Thymus (tissue), 11 donors: ENCODE measurements at regions not wholly inside any gene's neighbourhood (a gene's known extent, or its start where the extent isn't known, plus 50 kb on each side); places are given as distances from the start of the nearest gene placed in this dataset.
"Not testable (repeated sequence)": the region's sequence is repeated elsewhere in the genome, so short reads cannot be mapped to it uniquely, and the experiment has no call there.

ENCODE experiments used
- DNase-seq, 9 donors: peaks; one replicate each; pipeline ENCODE4 v3.0.0-alpha.2; 2013; ENCODE audit warnings: low spot score in 9 of 9, low read depth in 6 of 9, missing footprints in 1 of 9
- H3K27ac ChIP-seq, 2 donors: one replicate each; pipeline ENCODE4 v1.5.1; 2013; ENCODE audit warnings: control low read depth in 1 of 2, low read depth in 1 of 2, low read length in 1 of 2, mild to moderate bottlenecking in 1 of 2, moderate library complexity in 1 of 2
- H3K27me3 ChIP-seq, 2 donors: one replicate each; pipeline ENCODE4 v1.5.1; 2013; ENCODE audit warnings: low read length in 1 of 2; ENCODE audit not compliant: control insufficient read depth in 2 of 2, insufficient read depth in 1 of 2
- H3K36me3 ChIP-seq, 2 donors: one replicate each; pipeline ENCODE4 v1.5.1; 2013; ENCODE audit warnings: low read length in 1 of 2, mild to moderate bottlenecking in 1 of 2, moderate library complexity in 1 of 2; ENCODE audit not compliant: control insufficient read depth in 2 of 2, insufficient read depth in 2 of 2
- H3K4me1 ChIP-seq, 2 donors: one replicate each; pipeline ENCODE4 v1.5.1; 2013; ENCODE audit warnings: low read length in 2 of 2; ENCODE audit not compliant: control insufficient read depth in 2 of 2, insufficient read depth in 2 of 2
- H3K4me3 ChIP-seq, 2 donors: one replicate each; pipeline ENCODE4 v1.5.1; 2013; ENCODE audit warnings: low read length in 2 of 2, control low read depth in 1 of 2, mild to moderate bottlenecking in 1 of 2
- H3K9me3 ChIP-seq, 2 donors: one replicate each; pipeline ENCODE4 v1.5.1; 2013; ENCODE audit warnings: low read length in 1 of 2, mild to moderate bottlenecking in 1 of 2; ENCODE audit not compliant: control insufficient read depth in 2 of 2, insufficient read depth in 1 of 2
- WGBS: extraction: QIAGEN DNeasy Blood & Tissue Kit; methylation state at CpG from one replicate; pipeline ENCODE4 v1.1.7; 2013; 5-methylcytosine and 5-hydroxymethylcytosine counted together
- donor health status: healthy.

- not testable (repeated sequence) for H3K9me3 ChIP-seq, H3K27ac ChIP-seq, H3K36me3 ChIP-seq, H3K27me3 ChIP-seq, H3K4me1 ChIP-seq, H3K4me3 ChIP-seq, DNase-seq
Observed at GRCh38 chr1:121528958-121529357, 344.2 kb downstream of the SRGAP2C start.

- not testable (repeated sequence) for H3K36me3 ChIP-seq, H3K27ac ChIP-seq, H3K27me3 ChIP-seq, H3K4me3 ChIP-seq, DNase-seq, H3K9me3 ChIP-seq, H3K4me1 ChIP-seq
- 26% methylated on average over 2 of the region's 2 CpGs for WGBS
Observed at GRCh38 chr1:121530026-121530425, 345.3 kb downstream of the SRGAP2C start.

GRCh38 chr1:121531747-121532146 is 347.0 kb downstream of the SRGAP2C start:
- WGBS: 83% methylated on average over 5 of the region's 5 CpGs

GRCh38 chr1:121538148-121538547 is 353.4 kb downstream of the SRGAP2C start:
- 98% methylated on average over 13 of the region's 14 CpGs for WGBS
- not testable (repeated sequence) for DNase-seq, H3K9me3 ChIP-seq, H3K27me3 ChIP-seq, H3K4me3 ChIP-seq, H3K4me1 ChIP-seq, H3K27ac ChIP-seq, H3K36me3 ChIP-seq

More at GRCh38 chr1:121531747-121532146, 347.0 kb downstream of the SRGAP2C start:
- H3K9me3 ChIP-seq, H3K27me3 ChIP-seq, H3K4me3 ChIP-seq, DNase-seq, H3K36me3 ChIP-seq, H3K27ac ChIP-seq, H3K4me1 ChIP-seq: not testable (repeated sequence)

GRCh38 chr1:121538943-121539575 is 354.3 kb downstream of the SRGAP2C start:
- H3K36me3 ChIP-seq: no peaks in the 10 kb centered on the region
- H3K4me1 ChIP-seq: no peaks in the 10 kb centered on the region
- no peaks in the 10 kb centered on the region for H3K27me3 ChIP-seq
- WGBS: 96% methylated on average over 2 of the region's 2 CpGs
- no peaks in the 10 kb centered on the region for H3K9me3 ChIP-seq
- no peak for DNase-seq
- H3K27ac ChIP-seq: no peak overlapping the region
- H3K4me3 ChIP-seq: no peak overlapping the region

- H3K4me1 ChIP-seq, H3K27ac ChIP-seq, H3K9me3 ChIP-seq, DNase-seq, H3K27me3 ChIP-seq, H3K4me3 ChIP-seq, H3K36me3 ChIP-seq: not testable (repeated sequence)
- WGBS: 96% methylated on average over 4 of the region's 4 CpGs
Observed at GRCh38 chr1:121543988-121544387, 359.2 kb downstream of the SRGAP2C start.

GRCh38 chr1:121544500-121544899 is 359.7 kb downstream of the SRGAP2C start:
- WGBS: 99% methylated on average over 2 of the region's 2 CpGs

GRCh38 chr1:121545899-121546298 is 361.1 kb downstream of the SRGAP2C start:
- H3K4me1 ChIP-seq, H3K9me3 ChIP-seq, H3K4me3 ChIP-seq, H3K27ac ChIP-seq, DNase-seq, H3K27me3 ChIP-seq, H3K36me3 ChIP-seq: not testable (repeated sequence)
- 93% methylated on average over 3 of the region's 3 CpGs for WGBS

More at GRCh38 chr1:121544500-121544899, 359.7 kb downstream of the SRGAP2C start:
- Histone ChIP-seq H3K27me3 (no peaks in the 10 kb centered on the region), H3K9me3 (no peaks in the 10 kb centered on the region), H3K4me3 (no peak overlapping the region), H3K36me3 (no peaks in the 10 kb centered on the region), H3K4me1 (peaks cover 0 to 2% of the 10 kb centered on the region in 2 donors), H3K27ac (no peak overlapping the region)
- DNase-seq: no peak

GRCh38 chr1:121546830-121547591 is 362.2 kb downstream of the SRGAP2C start:
- DNase-seq: peak in 1 of 9 donors; percentile 41
- no peak overlapping the region for H3K27ac ChIP-seq
- H3K4me1 ChIP-seq: peaks cover 0 to 2% of the 10 kb centered on the region in 2 donors
- H3K4me3 ChIP-seq: no peak overlapping the region
- 94% methylated on average over 3 of the region's 3 CpGs for WGBS
- H3K9me3 ChIP-seq: no peaks in the 10 kb centered on the region
- H3K27me3 ChIP-seq: no peaks in the 10 kb centered on the region
- H3K36me3 ChIP-seq: no peaks in the 10 kb centered on the region
